ENCODE measurements at regions not wholly inside any gene's neighbourhood (a gene's known extent, or its start where the extent isn't known, plus 50 kb on each side); places are given as distances from the start of the nearest gene placed in this dataset.

DNA sequence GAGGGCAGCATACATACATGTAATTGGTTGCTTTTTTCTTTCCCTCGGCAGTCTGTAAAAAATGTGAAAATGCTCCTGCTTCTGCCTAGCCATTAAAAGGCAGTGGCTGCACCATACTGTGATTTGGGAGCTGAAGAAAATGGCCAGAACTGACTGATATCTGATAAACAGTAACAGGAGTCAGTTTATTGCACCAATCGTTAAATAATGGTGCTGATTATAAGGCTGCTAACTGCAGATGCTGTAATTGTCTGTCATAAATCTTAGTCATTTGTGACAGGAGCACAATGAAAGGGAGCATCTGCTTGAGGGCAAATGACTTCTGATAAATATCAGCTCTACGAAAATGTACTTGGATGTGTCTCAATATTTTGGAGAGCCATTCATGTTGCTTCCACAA, 263.1 kb upstream of the DNAJC19 start:
- TF ChIP-seq EP300 (IDR thresholded peaks at IDR 0.05; ENCODE audit: borderline replicate concordance) = no peak
- TF ChIP-seq YY1 (IDR thresholded peaks at IDR 0.05; ENCODE audit: low read depth) = no peak
- TF ChIP-seq RAD21 (IDR thresholded peaks at IDR 0.05; ENCODE audit: low read depth) = no peak
